ENCODE measurements at regions not wholly inside any gene's neighbourhood (a gene's known extent, or its start where the extent isn't known, plus 50 kb on each side); places are given as distances from the start of the nearest gene placed in this dataset.

DNA sequence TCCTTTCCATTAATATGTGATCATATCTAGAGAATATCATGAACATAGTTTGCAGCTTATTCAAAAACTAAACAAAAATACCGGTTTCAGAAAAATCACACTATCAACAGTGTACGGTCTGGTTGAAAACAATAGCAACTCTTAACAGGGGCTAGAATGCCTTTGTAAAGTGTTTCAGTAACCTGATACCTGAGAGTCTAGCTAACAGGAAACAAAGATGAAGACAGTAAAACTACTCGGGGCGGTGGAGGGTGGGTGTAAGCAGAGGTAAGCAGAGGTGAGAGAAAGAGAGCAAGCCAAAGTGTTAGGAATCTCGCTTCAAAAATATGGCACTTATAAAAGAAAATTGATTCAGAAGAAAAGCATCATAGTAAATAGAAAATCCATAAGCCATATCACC lies 109.0 kb upstream of the RGPD4 start:
- Histone ChIP-seq H3K36me3 (ENCODE audit: low read depth) (no peaks in the 10 kb centered on the region), H3K9me2 (ENCODE audit: insufficient read depth) (no peaks in the 10 kb centered on the region), H3K4me1 (replicated peaks; ENCODE audit: insufficient read depth) (no peaks in the 10 kb centered on the region), H3K4me2 (no peak overlapping the region), H2AFZ (no peak overlapping the region), H3K27me3 (ENCODE audit: insufficient read depth, low read depth) (peaks cover 16% of the 10 kb centered on the region; the same call in 1 of the 2 replicates), H3K79me2 (ENCODE audit: low read depth) (no peaks in the 10 kb centered on the region), H3K9me3 (ENCODE audit: insufficient read depth, low read depth) (no peaks in the 10 kb centered on the region), H3F3A (ENCODE audit: insufficient read depth, low read depth) (no peaks in the 10 kb centered on the region), H3K27ac (no peak overlapping the region), H4K20me1 (ENCODE audit: insufficient read depth) (no peaks in the 10 kb centered on the region), H3K4me3 (no peak overlapping the region)
- intact Hi-C loops (cut with micrococcal nuclease; ENCODE audit: unreplicated experiment), result no loop called here
- no TSS peak for BruUV-seq (replicated peaks)
- POLR2A ChIA-PET (ENCODE audit: unreplicated experiment), result no interaction called here
- CTCF ChIA-PET, result no interaction called here
- no peak for DNase-seq
- TF ChIP-seq, protein P1, sequence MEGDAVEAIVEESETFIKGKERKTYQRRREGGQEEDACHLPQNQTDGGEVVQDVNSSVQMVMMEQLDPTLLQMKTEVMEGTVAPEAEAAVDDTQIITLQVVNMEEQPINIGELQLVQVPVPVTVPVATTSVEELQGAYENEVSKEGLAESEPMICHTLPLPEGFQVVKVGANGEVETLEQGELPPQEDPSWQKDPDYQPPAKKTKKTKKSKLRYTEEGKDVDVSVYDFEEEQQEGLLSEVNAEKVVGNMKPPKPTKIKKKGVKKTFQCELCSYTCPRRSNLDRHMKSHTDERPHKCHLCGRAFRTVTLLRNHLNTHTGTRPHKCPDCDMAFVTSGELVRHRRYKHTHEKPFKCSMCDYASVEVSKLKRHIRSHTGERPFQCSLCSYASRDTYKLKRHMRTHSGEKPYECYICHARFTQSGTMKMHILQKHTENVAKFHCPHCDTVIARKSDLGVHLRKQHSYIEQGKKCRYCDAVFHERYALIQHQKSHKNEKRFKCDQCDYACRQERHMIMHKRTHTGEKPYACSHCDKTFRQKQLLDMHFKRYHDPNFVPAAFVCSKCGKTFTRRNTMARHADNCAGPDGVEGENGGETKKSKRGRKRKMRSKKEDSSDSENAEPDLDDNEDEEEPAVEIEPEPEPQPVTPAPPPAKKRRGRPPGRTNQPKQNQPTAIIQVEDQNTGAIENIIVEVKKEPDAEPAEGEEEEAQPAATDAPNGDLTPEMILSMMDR (conservative IDR thresholded peaks at IDR 0.05), result no peak
- no peak for TF ChIP-seq EZH2 (IDR thresholded peaks at IDR 0.05; ENCODE audit: low read depth)

GRCh38 chr2:107719141-107719540 lies 107.6 kb upstream of the RGPD4 start:
- Histone ChIP-seq H3F3A (ENCODE audit: insufficient read depth, low read depth) (no peaks in the 10 kb centered on the region), H4K20me1 (ENCODE audit: insufficient read depth) (no peaks in the 10 kb centered on the region), H3K9me2 (ENCODE audit: insufficient read depth) (no peaks in the 10 kb centered on the region), H3K36me3 (ENCODE audit: low read depth) (no peaks in the 10 kb centered on the region), H3K79me2 (ENCODE audit: low read depth) (no peaks in the 10 kb centered on the region), H2AFZ (no peak overlapping the region), H3K27me3 (ENCODE audit: insufficient read depth, low read depth) (peaks cover 16% of the 10 kb centered on the region; the same call in 1 of the 2 replicates), H3K9me3 (ENCODE audit: insufficient read depth, low read depth) (no peaks in the 10 kb centered on the region), H3K27ac (no peak overlapping the region), H3K4me2 (no peak overlapping the region), H3K4me1 (replicated peaks; ENCODE audit: insufficient read depth) (no peaks in the 10 kb centered on the region), H3K4me3 (no peak overlapping the region)
- no TSS peak for BruUV-seq (replicated peaks)
- ChIA-PET CTCF (no interaction called here), POLR2A (ENCODE audit: unreplicated experiment) (no interaction called here)
- TF ChIP-seq EZH2 (IDR thresholded peaks at IDR 0.05; ENCODE audit: low read depth), result no peak
- TF ChIP-seq, protein P1 (conservative IDR thresholded peaks at IDR 0.05), result no peak
- no peak for DNase-seq
- intact Hi-C loops (cut with micrococcal nuclease; ENCODE audit: unreplicated experiment), result no loop called here

GRCh38 chr2:107719836-107720235 lies 106.9 kb upstream of the RGPD4 start:
- CTCF ChIA-PET, result no interaction called here

More at GRCh38 chr2:107719836-107720235, 106.9 kb upstream of the RGPD4 start:
- no peak overlapping the region for H3K4me3 ChIP-seq
- no peak overlapping the region for H2AFZ ChIP-seq
- intact Hi-C loops (cut with micrococcal nuclease; ENCODE audit: unreplicated experiment), result no loop called here
- POLR2A ChIA-PET (ENCODE audit: unreplicated experiment), result no interaction called here
- no peak for DNase-seq
- H3K79me2 ChIP-seq (ENCODE audit: low read depth), result no peaks in the 10 kb centered on the region
- no peaks in the 10 kb centered on the region for H3F3A ChIP-seq (ENCODE audit: insufficient read depth, low read depth)
- no TSS peak for BruUV-seq (replicated peaks)
- no peak overlapping the region for H3K27ac ChIP-seq
- no peaks in the 10 kb centered on the region for H3K36me3 ChIP-seq (ENCODE audit: low read depth)
- H3K4me2 ChIP-seq, result no peak overlapping the region
- no peaks in the 10 kb centered on the region for H3K9me2 ChIP-seq (ENCODE audit: insufficient read depth)
- H3K4me1 ChIP-seq (replicated peaks; ENCODE audit: insufficient read depth), result no peaks in the 10 kb centered on the region
- H3K9me3 ChIP-seq (ENCODE audit: insufficient read depth, low read depth), result no peaks in the 10 kb centered on the region
- no peak for TF ChIP-seq EZH2 (IDR thresholded peaks at IDR 0.05; ENCODE audit: low read depth)
- TF ChIP-seq, protein P1 (conservative IDR thresholded peaks at IDR 0.05), result no peak
- peaks cover 16% of the 10 kb centered on the region; the same call in 1 of the 2 replicates for H3K27me3 ChIP-seq (ENCODE audit: insufficient read depth, low read depth)
- no peaks in the 10 kb centered on the region for H4K20me1 ChIP-seq (ENCODE audit: insufficient read depth)
